ENCODE measurements at regions not wholly inside any gene's neighbourhood (a gene's known extent, or its start where the extent isn't known, plus 50 kb on each side); places are given as distances from the start of the nearest gene placed in this dataset.
"Not testable (repeated sequence)": the region's sequence is repeated elsewhere in the genome, so short reads cannot be mapped to it uniquely, and the experiment has no call there.

- DNase-seq = no peak
Measured at GRCh38 chr12:66776974-66777373, 98.1 kb upstream of the GRIP1 start.

- DNase-seq = no peak
Measured at GRCh38 chr12:66779466-66779865, 100.6 kb upstream of the GRIP1 start.

DNA sequence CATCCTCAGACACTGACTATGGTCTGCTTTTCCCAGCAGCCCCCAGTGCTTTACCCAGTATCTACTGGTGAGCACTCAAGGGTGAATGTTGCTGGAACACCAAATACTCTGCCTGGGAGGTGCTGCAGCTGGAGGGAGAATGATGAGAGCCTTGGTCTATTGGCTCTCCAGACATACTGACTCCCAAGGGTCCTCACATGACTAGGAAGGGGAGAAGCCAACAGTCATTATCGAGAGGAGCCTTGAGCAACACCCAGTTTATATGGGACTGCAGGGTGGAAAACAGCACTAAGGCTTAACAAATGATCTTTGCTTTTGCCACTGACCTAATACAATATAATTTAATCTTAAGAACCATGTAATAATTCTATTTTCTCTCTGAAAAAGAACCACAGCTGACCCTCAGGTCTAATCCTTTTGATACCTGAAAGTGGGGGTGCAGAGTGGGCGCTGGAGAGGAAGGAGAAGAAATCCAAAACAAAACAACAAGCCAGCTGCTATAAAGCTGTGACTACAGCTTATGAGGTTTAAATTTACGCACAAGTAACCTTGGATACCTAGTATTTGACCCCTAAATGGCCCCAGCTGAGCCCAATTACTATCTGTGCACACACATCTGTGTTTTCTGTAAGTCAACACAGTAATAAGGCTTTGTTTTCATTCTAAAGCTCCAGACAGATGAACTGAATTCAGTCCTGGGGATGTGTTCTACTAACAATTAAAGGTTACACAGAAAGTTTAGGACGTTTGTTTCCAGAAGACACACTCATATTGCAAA lies 107.8 kb upstream of the GRIP1 start:
- no peak for DNase-seq

GRCh38 chr12:66799551-66799950 lies 120.7 kb upstream of the GRIP1 start:
- DNase-seq = no peak

DNA sequence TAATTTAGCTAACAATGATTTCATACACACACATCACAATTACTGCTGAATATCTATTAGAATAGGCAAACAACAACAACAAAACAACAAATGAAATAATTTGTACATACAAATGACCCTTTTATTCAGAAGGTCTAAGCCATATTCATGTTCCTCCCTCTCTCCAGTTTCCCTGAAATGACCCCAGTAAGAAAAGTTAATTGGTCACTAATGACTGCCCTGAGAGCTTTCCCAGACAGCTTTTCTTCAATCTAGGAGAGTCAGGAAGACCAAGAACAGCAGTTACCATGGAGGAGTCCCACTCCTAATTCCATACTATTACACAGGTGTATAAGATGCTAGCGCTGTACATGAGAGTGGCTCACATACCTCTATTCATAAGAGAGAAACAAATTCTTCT lies 121.2 kb upstream of the GRIP1 start:
- DNase-seq = no peak

DNA sequence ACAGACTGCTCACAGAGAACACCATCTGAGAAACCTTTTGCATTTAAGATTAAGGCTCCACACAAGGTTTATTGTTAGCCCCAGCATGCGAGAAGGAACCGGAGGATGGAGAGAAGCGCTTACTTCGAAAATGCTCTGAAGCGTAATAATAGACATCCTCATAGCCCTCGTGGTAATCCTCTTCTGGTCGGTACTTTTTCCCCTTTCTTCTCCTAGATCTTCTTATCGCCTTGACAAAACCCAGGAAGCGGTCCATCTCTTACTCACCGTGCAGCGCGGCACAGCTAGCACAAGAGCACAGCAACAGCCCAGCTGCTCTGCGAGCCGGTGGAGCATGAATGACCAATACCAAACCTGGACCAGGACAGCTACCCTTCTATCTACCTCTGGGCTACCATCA lies 125.1 kb upstream of the GRIP1 start:
- DNase-seq = no peak

DNA sequence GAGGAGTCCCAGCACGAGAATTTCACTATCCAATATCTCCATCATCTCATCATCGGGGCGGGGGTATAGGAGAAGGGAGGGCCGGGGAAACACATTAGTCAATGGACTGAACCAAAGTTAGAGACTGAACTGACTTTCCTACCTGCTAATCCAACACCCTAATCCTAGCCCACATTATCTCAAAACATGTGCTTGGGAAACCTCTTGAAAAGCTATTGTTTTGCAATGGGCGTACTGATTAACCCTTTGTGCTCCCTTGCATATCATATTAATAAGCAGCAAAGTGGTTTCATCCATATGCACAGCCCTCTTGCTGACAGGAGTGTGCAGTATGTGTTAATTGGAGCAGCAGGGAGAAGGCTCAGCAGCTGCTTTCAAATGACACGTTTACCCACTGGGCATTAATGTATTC lies 125.7 kb upstream of the GRIP1 start:
- DNase-seq = no peak

- DNase-seq = no peak
Measured at GRCh38 chr12:66808606-66809005, 129.7 kb upstream of the GRIP1 start.

- peak; percentile 22 for DNase-seq
Measured at GRCh38 chr12:66813137-66813892, 134.4 kb upstream of the GRIP1 start.

GRCh38 chr12:66819587-66819986 lies 140.7 kb upstream of the GRIP1 start:
- no peak for DNase-seq

DNA sequence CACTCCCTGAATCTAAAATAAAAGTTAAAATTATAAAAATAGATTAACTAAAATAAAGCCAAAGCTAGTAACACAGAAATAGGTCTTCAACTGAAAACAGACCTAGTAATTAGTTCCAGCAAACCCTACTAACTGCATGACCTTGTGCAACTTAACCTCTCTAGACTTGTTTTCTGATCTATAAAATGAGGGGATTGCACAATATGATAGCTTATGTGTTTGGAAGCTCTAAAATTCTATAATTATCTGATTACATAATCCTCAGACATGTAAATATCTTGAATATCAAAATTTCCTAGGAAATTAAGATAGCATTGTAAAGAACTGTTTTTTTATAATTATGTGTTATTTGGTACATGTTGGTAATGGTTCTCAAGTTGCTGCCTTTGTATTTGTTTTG lies 144.1 kb upstream of the GRIP1 start:
- no peak for DNase-seq

DNA sequence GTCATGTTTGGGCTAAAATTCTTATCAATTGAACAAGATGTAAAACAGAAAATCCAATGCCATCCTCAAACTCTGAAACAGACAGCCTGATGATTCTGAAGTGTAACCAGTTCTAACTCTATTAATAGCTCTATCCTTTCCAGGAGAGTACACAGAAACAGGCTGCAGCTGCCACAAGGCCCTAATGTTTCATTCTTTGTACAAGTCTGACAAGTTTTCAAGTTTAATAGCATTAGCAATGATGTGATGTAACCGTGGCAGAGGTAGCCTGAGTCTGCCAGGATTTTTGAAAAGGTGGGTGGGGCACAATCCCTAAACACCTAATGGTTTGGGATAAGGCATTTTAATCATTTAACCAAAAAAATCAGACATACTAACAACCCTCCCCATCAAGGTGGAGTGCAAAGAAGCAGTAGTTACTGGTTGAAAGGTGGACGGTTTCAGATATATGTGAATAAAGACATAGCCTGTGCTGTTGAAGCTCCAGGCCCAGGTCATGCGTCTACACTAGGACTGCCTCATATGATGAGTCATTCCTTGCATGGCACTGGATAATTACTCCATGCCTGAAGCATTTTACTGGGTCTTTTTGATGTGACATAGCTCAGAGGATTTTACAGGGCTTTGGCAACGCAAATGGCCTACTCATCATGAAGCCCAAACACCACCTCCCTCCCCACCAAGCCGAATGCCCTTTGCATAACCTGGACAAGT lies 145.1 kb upstream of the GRIP1 start:
- peak; percentile 12 for DNase-seq

DNA sequence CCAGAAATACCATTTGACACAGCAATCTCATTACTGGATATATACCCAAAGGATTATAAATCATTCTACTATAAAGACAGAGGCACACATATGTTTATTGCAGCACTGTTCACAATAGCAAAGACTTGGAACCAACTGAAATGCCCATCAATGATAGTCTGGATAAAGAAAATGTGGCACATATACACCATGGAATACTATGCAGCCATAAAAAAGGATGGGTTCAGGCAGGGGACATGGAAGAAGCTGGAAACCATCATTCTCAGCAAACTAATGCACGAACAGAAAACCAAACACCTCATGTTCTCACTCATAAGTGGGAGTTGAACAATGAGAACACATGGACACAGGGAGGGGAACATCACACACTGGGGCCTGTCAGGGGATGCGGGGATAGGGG lies 147.0 kb upstream of the GRIP1 start:
- not testable (repeated sequence) for DNase-seq

DNA sequence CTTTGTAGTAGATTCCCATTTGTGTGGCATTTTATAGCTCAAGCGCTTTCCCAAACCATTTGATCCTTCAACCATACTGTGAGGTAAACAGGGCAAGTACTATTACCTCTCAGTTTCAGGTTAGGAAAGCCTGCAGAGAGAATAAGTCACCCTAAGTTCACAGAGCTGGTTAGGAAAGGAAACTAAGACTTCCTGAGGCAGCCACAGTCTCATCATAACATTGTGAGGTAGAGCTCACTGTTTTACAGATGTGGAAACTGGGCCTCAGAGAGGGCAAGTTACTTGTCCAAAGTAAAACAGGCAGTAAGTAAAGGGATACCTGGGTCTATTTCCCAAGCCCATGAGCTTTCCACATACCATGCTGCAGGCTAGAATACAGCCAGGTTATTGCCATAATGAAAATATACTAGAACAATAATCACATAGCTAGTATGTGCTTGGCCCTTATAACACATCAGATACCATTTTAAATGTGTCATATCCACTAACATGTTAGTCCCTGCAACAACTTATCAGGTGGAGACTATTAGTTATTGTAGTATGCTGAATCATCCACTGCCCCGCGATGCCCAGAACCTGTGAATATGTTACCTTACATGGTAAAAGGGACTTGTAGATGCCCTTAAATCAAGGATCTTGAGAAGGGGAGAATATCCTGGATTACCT lies 150.9 kb upstream of the GRIP1 start:
- no peak for DNase-seq

- no peak for DNase-seq
Measured at GRCh38 chr12:66831495-66831894, 152.6 kb upstream of the GRIP1 start.

DNA sequence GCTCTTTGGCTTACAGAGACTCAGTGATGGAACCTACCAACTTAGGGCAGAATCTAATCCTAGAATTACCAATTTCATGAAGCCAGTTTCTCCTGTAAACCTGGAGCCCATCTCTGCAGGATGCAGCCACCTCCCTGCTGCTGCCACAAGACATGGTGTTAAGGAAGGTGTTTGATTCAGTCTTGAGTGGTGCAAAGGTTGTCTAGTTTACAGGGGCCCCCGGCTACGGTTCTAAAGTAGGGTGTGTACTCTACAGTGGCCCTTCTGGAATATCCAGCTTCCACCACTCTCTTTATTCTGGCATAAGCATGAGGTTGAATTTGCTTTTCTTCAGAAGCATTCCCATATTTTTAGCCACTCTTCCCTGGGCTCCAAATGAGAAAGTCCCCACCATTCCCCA lies 154.1 kb upstream of the GRIP1 start:
- no peak for DNase-seq

GRCh38 chr12:66836623-66837310 lies 157.9 kb upstream of the GRIP1 start:
- no peak for DNase-seq

DNA sequence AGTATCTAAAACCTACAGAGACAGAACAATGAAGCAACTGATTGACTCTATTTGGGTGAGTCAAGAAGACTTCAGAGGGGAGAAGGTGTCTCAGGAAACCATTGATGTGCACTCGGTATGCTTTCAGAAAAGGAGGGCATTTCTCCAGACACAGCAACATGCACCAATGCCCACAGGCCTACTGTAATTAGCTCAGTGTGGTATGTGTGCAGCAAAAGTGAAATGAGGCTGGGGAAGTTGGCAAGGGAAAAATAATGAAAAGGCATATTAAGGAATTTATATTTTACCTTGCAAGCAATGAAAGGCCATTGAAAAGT lies 158.4 kb upstream of the GRIP1 start:
- DNase-seq = no peak

DNA sequence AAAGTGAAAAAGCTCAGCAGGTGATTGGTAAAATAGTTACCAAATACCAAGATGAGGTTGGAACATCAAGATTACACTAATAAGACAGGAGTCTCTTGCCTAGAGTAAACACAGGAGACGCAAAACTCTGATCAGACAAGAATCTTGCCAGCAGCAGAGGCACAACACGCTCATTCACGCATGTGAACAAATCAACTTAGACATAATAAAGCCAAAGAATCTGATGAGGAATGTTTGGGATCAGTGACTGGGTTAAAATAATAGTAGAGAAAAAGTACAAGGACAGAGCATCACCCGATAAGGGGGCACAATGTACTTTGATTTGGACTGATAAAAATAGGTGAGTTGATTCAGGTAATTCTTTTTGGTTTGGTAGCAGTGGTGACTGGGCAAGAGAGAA lies 159.5 kb upstream of the GRIP1 start:
- DNase-seq = no peak

DNA sequence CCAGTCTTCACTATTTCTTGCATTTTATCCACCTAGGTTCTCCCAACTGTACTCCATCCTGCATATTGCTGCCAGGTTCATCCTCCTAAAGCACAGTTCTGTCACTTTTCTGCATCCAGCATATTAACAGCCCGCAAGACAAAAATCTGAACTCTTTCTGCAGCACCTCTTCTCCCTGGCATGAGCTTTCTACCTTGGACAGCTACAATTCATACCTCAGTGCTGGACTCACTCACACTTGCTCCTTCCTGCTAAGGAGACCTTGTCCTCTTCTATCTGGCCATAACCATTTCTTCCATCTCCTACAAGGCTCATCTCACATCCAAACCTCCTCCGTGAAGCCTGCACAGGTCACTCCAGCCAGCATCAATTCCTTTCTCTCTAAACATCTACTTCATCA lies 170.1 kb upstream of the GRIP1 start:
- DNase-seq = no peak

DNA sequence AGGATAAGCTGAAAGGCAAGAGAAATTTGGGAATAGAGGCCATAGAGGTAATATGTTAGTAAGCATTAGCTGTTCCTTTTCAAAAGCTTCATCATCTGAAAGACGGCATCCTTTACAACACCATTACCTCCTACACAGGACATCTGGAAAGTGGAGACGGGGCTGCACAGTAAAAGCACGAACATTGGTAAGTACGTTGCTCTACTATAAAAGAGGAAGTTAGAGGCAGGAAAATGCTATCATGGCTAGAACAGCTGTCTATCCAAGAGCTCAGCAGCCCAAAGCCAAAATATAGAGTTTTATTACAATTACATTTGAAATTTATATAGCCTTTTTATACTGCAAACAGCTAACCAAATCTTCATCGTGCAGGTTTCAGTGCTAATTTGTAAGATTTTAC lies 172.3 kb upstream of the GRIP1 start:
- no peak for DNase-seq

GRCh38 chr12:66852091-66852490 lies 173.2 kb upstream of the GRIP1 start:
- peak; percentile 8 for DNase-seq

DNA sequence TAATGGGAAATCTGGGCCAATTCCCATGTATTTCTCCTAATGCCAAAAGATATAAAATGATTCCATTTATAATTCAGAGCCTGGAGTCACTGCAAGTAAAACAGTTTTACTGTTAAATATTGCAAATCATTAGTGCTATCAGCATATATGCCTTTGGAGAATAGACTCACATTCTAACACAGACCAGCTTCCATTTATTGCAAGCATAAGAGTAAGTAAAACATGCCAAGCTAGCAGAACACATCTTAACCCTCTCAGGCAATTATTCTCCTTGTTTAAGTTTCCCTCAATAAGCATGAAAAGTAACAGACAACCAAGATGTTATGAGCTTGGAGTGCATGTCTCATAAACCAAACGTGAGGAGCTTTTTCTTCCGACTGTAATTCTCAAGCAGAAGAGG lies 173.9 kb upstream of the GRIP1 start:
- no peak for DNase-seq

Data from fibroblast of skin of right biceps (primary cell).